ENCODE measurements at regions not wholly inside any gene's neighbourhood (a gene's known extent, or its start where the extent isn't known, plus 50 kb on each side); places are given as distances from the start of the nearest gene placed in this dataset.

DNA sequence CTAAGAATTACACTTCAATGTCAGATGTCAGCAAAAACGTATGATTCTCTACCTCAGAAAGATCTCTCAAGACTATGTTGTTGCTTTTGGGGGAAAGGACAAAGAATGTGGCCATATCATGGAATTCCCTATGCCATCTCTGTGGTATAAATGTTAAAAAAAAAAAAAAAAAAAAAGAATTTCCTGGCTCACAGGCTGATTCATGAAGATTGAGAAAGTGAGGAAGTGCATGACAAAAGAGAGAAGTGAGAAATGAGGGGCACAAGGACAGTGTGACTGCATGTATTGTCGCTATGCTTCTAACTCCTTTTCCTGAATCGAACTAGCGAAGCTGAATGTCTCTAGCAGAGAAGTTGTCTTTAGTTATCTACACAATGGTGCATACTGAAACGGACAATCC lies 80.6 kb upstream of the CARD18 start:
- ChIA-PET CTCF (ENCODE audit: low intra/inter-chr PET ratio) (no interaction called here), POLR2A (no interaction called here)
- Histone ChIP-seq H3K4me2 (ENCODE audit: insufficient read depth, low read length) (no peak overlapping the region), H3K9me3 (replicated peaks; ENCODE audit: control insufficient read depth, insufficient read depth, low read depth, low read length) (no peaks in the 10 kb centered on the region), H3K36me3 (ENCODE audit: control insufficient read depth, insufficient read depth, low read length) (no peaks in the 10 kb centered on the region), H3K4me1 (replicated peaks in 1 of 2; ENCODE audit: control insufficient read depth in 2 of 2, insufficient read depth in 2 of 2, low read length in 2 of 2) (no peaks in the 10 kb centered on the region), H3K9ac (ENCODE audit: insufficient read depth in 1 of 2, low read depth in 2 of 2, low read length in 2 of 2) (no peak overlapping the region), H3K27ac (ENCODE audit: extremely low read depth, low read depth, low read length) (no peak overlapping the region), H3K27me3 (ENCODE audit: control insufficient read depth in 2 of 2, insufficient read depth in 2 of 2, low read length in 2 of 2) (no peaks in the 10 kb centered on the region), H3K79me2 (ENCODE audit: control insufficient read depth, insufficient read depth, low read length) (no peaks in the 10 kb centered on the region), H2AFZ (ENCODE audit: low read depth, low read length) (no peak overlapping the region), H3K9me1 (ENCODE audit: control insufficient read depth, insufficient read depth, low read length) (no peaks in the 10 kb centered on the region), H4K20me1 (replicated peaks; ENCODE audit: control insufficient read depth, insufficient read depth, low read length) (no peaks in the 10 kb centered on the region), H3K4me3 (no peak overlapping the region)
- ATAC-seq (no peak), DNase-seq (ENCODE audit: extremely low read depth in 1 of 4, low spot score in 3 of 4) (no peak), FAIRE-seq (no peak)
- no TSS peak for BruUV-seq (replicated peaks)
- intact Hi-C loops (cut with micrococcal nuclease): no loop called here
- in situ Hi-C loops (cut with MboI): no loop called here
- 8% methylated on average over 5 of the region's 5 CpGs for WGBS (ENCODE audit: insufficient coverage, low coverage, missing lambda C conversion rate)
- TF ChIP-seq PRPF4 (IDR thresholded peaks at IDR 0.05; ENCODE audit: insufficient read depth, low read depth, low read length, poor library complexity, severe bottlenecking) (no peak), XRCC5 (IDR thresholded peaks at IDR 0.05; ENCODE audit: low read depth, low read length) (no peak), ASH1L (IDR thresholded peaks at IDR 0.05; ENCODE audit: borderline replicate concordance, low read depth, partially characterized antibody) (no peak), CBFA2T3 (IDR thresholded peaks at IDR 0.05) (no peak), HEY1 (CRISPR knock-in tag; IDR thresholded peaks at IDR 0.05; ENCODE audit: borderline replicate concordance) (no peak), BDP1 (IDR thresholded peaks at IDR 0.05; ENCODE audit: insufficient read depth, insufficient read length) (no peak), KDM5B (IDR thresholded peaks at IDR 0.05; ENCODE audit: insufficient replicate concordance, low read depth, low read length) (no peak), PTTG1 (tag; IDR thresholded peaks at IDR 0.05; ENCODE audit: low read depth) (no peak), ZNF76 (CRISPR knock-in tag; IDR thresholded peaks at IDR 0.05; ENCODE audit: borderline replicate concordance) (no peak), SAFB2 (IDR thresholded peaks at IDR 0.05; ENCODE audit: borderline replicate concordance, low read depth, low read length, severe bottlenecking) (no peak), ZEB2 (IDR thresholded peaks at IDR 0.05) (no peak), NCOA4 (IDR thresholded peaks at IDR 0.05; ENCODE audit: partially characterized antibody) (no peak), POLR2AphosphoS5 (IDR thresholded peaks at IDR 0.05; ENCODE audit: control insufficient read depth, insufficient read depth, low read depth, low read length) (no peak), SRSF9 (IDR thresholded peaks at IDR 0.05; ENCODE audit: borderline replicate concordance, low read depth, low read length) (no peak), SMARCC2 (IDR thresholded peaks at IDR 0.05; ENCODE audit: low read depth) (no peak), MTF1 (CRISPR knock-in tag; IDR thresholded peaks at IDR 0.05; ENCODE audit: borderline replicate concordance) (no peak)
- TF ChIP-seq, protein P1, sequence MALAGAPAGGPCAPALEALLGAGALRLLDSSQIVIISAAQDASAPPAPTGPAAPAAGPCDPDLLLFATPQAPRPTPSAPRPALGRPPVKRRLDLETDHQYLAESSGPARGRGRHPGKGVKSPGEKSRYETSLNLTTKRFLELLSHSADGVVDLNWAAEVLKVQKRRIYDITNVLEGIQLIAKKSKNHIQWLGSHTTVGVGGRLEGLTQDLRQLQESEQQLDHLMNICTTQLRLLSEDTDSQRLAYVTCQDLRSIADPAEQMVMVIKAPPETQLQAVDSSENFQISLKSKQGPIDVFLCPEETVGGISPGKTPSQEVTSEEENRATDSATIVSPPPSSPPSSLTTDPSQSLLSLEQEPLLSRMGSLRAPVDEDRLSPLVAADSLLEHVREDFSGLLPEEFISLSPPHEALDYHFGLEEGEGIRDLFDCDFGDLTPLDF (CRISPR knock-in tag; IDR thresholded peaks at IDR 0.05): no peak
- TF ChIP-seq, protein P2, sequence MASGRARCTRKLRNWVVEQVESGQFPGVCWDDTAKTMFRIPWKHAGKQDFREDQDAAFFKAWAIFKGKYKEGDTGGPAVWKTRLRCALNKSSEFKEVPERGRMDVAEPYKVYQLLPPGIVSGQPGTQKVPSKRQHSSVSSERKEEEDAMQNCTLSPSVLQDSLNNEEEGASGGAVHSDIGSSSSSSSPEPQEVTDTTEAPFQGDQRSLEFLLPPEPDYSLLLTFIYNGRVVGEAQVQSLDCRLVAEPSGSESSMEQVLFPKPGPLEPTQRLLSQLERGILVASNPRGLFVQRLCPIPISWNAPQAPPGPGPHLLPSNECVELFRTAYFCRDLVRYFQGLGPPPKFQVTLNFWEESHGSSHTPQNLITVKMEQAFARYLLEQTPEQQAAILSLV (tag; IDR thresholded peaks at IDR 0.05): no peak
- TF ChIP-seq, protein P3, sequence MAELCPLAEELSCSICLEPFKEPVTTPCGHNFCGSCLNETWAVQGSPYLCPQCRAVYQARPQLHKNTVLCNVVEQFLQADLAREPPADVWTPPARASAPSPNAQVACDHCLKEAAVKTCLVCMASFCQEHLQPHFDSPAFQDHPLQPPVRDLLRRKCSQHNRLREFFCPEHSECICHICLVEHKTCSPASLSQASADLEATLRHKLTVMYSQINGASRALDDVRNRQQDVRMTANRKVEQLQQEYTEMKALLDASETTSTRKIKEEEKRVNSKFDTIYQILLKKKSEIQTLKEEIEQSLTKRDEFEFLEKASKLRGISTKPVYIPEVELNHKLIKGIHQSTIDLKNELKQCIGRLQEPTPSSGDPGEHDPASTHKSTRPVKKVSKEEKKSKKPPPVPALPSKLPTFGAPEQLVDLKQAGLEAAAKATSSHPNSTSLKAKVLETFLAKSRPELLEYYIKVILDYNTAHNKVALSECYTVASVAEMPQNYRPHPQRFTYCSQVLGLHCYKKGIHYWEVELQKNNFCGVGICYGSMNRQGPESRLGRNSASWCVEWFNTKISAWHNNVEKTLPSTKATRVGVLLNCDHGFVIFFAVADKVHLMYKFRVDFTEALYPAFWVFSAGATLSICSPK (IDR thresholded peaks at IDR 0.05; ENCODE audit: borderline replicate concordance): no peak
